Skeletal muscle cell (primary cell): ENCODE measurements at regions not wholly inside any gene's neighbourhood (a gene's known extent, or its start where the extent isn't known, plus 50 kb on each side); places are given as distances from the start of the nearest gene placed in this dataset.
"Not testable (repeated sequence)": the region's sequence is repeated elsewhere in the genome, so short reads cannot be mapped to it uniquely, and the experiment has no call there.

Experiments used
- DNase-seq: peaks from one replicate; pipeline ENCODE4 v3.0.0-alpha.2; 2010; ENCODE audit warnings: low read depth
- H3K4me3 ChIP-seq: 2 replicates; pipeline ENCODE4 v1.5.1; 2011; ENCODE audit warnings: low read depth, mild to moderate bottlenecking, control low read depth, low read length, moderate library complexity

GRCh38 chr1:70727886-70728489 is 316.9 kb downstream of the CTH start:
- no peak for DNase-seq
- no peak overlapping the region for H3K4me3 ChIP-seq

- DNase-seq, H3K4me3 ChIP-seq: not testable (repeated sequence)
Observed at GRCh38 chr1:70736518-70736917, 311.1 kb downstream of the PTGER3 start.

- DNase-seq: no peak
- no peak overlapping the region for H3K4me3 ChIP-seq
Observed at GRCh38 chr1:70737125-70737524, 310.5 kb downstream of the PTGER3 start.

- no peak for DNase-seq
- H3K4me3 ChIP-seq: no peak overlapping the region
Observed at GRCh38 chr1:70738624-70739023, 309.0 kb downstream of the PTGER3 start.

GRCh38 chr1:70745199-70745598 is 302.4 kb downstream of the PTGER3 start:
- no peak overlapping the region for H3K4me3 ChIP-seq
- DNase-seq: no peak

- H3K4me3 ChIP-seq, DNase-seq: not testable (repeated sequence)
Observed at GRCh38 chr1:70746062-70746461, 301.6 kb downstream of the PTGER3 start.

- DNase-seq, H3K4me3 ChIP-seq: not testable (repeated sequence)
Observed at GRCh38 chr1:70747123-70747522, 300.5 kb downstream of the PTGER3 start.

GRCh38 chr1:70751676-70752287 is 295.8 kb downstream of the PTGER3 start:
- not testable (repeated sequence) for H3K4me3 ChIP-seq, DNase-seq

GRCh38 chr1:70754701-70755100 is 292.9 kb downstream of the PTGER3 start:
- DNase-seq: no peak

GRCh38 chr1:70760154-70760553 is 287.5 kb downstream of the PTGER3 start:
- no peak for DNase-seq
- no peak overlapping the region for H3K4me3 ChIP-seq

More at GRCh38 chr1:70754701-70755100, 292.9 kb downstream of the PTGER3 start:
- no peak overlapping the region for H3K4me3 ChIP-seq

GRCh38 chr1:70762386-70762785 is 285.2 kb downstream of the PTGER3 start:
- no peak overlapping the region for H3K4me3 ChIP-seq
- DNase-seq: no peak

- DNase-seq: no peak
- H3K4me3 ChIP-seq: no peak overlapping the region
Observed at GRCh38 chr1:70764747-70765146, 282.9 kb downstream of the PTGER3 start.

GRCh38 chr1:70767377-70767776 is 280.2 kb downstream of the PTGER3 start:
- DNase-seq: no peak
- H3K4me3 ChIP-seq: no peak overlapping the region

GRCh38 chr1:70768216-70768615 is 279.4 kb downstream of the PTGER3 start:
- no peak overlapping the region for H3K4me3 ChIP-seq
- DNase-seq: no peak

GRCh38 chr1:70778056-70778762 is 269.4 kb downstream of the PTGER3 start:
- H3K4me3 ChIP-seq: no peak overlapping the region
- no peak for DNase-seq

GRCh38 chr1:70778934-70779333 is 268.7 kb downstream of the PTGER3 start:
- H3K4me3 ChIP-seq: no peak overlapping the region
- no peak for DNase-seq

- H3K4me3 ChIP-seq: no peak overlapping the region
- DNase-seq: peak; percentile 86
Observed at GRCh38 chr1:70779571-70779970, 268.0 kb downstream of the PTGER3 start.

- no peak for DNase-seq
- H3K4me3 ChIP-seq: no peak overlapping the region
Observed at GRCh38 chr1:70785287-70785686, 262.3 kb downstream of the PTGER3 start.

GRCh38 chr1:70790232-70790923 is 257.2 kb downstream of the PTGER3 start:
- no peak overlapping the region for H3K4me3 ChIP-seq
- DNase-seq: no peak

GRCh38 chr1:70795064-70795463 is 252.6 kb downstream of the PTGER3 start:
- H3K4me3 ChIP-seq, DNase-seq: not testable (repeated sequence)
